Peyer's patch (tissue), 4 donors: ENCODE measurements at regions not wholly inside any gene's neighbourhood (a gene's known extent, or its start where the extent isn't known, plus 50 kb on each side); places are given as distances from the start of the nearest gene placed in this dataset.

ENCODE experiments used
- DNase-seq, 3 donors: peaks; one replicate each; pipeline ENCODE4 v3.0.0-alpha.2; 2017 to 2019
- H3K27ac ChIP-seq, 4 donors: fragments of 200-600 bp; sonication (generic); one replicate each; pipeline ENCODE4 v1.5.1; 2016 to 2019
- H3K27me3 ChIP-seq, 2 donors: fragments of 200-600 bp; sonication (generic); one replicate each; pipeline ENCODE4 v1.5.1; 2019
- H3K36me3 ChIP-seq, 3 donors: fragments of 200-600 bp; sonication (generic); one replicate each; pipeline ENCODE4 v1.5.1; 2016 to 2019
- H3K4me1 ChIP-seq, 4 donors: fragments of 200-600 bp; sonication (generic); one replicate each; pipeline ENCODE4 v1.5.1; 2016 to 2019
- H3K4me3 ChIP-seq, 4 donors: fragments of 200-600 bp; sonication (generic); 1 replicate in 3 of 4; 2 replicates in 1 of 4; pipeline ENCODE4 v1.5.1; 2016 to 2019; ENCODE audit warnings: mild to moderate bottlenecking in 1 of 4
- H3K9me3 ChIP-seq, 4 donors: fragments of 200-600 bp; sonication (generic); one replicate each; pipeline ENCODE4 v1.5.1; 2016 to 2019; ENCODE audit warnings: mild to moderate bottlenecking in 1 of 4
- POLR2A ChIP-seq, 2 donors: fragments of 450-650 bp; IDR thresholded peaks; one replicate each; pipeline ENCODE4 v1.5.1; 2017; ENCODE audit warnings: antibody characterized with exemption in 2 of 2, mild to moderate bottlenecking in 2 of 2, moderate library complexity in 2 of 2
- TF ChIP-seq, protein P1 (sequence below), 6 experiments: fragments of 450-650 bp in 4 of 6; fragments of 200-600 bp in 2 of 6; sonication (generic) in 1 of 6; IDR thresholded peaks; one replicate each; pipeline ENCODE4 v1.5.1; 2017 to 2019; ENCODE audit warnings: antibody characterized with exemption in 6 of 6, mild to moderate bottlenecking in 3 of 6, moderate library complexity in 1 of 6

DNA sequence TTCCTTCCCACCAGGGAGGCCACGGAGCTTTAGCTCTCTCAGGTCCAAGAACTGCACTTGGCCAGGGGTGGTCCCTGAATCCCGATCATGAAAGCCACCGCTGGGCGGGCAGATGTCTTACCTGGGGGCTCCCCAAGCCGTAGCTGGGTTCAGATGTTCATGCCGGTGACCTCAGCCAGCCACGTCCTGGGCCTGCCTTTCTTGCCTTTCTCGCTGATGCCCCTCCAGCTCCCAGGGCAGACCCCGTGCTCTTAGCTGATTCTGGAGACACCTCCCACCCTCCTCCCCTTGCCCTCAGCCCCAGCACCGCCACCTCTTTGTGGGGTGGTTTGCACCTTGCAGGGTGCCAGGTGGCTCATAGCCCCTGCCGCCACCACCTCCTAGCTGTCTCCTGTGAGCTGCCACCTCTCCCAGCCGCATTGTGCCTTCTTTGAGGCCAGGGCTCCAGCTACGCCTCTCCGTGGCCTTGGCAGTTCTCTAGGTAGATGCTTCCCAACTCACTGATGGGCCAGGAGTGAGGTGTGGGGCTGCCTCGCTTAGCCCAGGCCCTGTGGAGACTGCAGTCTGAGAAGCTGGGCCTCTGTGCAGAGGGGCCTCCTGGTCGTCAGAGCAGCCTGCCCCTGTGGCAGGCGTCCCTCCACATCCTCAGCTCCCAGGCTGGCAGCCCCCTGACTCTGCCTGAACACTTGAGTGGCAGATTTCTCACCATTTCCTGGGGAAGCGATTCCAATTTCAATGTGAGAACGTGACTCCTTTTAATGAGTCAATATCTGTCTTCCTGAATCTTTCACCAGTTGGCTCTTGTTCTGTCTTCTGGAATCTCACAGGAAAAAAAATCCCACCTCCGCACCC is 97.6 kb upstream of the B3GAT1 start:
- Histone ChIP-seq H3K4me3 (no peak overlapping the region), H3K9me3 (no peaks in the 10 kb centered on the region), H3K27ac (no peak overlapping the region), H3K36me3 (no peaks in the 10 kb centered on the region), H3K4me1 (peaks cover 0 to under 1% (median 0%) of the 10 kb centered on the region in 4 donors), H3K27me3 (no peaks in the 10 kb centered on the region)
- TF ChIP-seq, protein P1, sequence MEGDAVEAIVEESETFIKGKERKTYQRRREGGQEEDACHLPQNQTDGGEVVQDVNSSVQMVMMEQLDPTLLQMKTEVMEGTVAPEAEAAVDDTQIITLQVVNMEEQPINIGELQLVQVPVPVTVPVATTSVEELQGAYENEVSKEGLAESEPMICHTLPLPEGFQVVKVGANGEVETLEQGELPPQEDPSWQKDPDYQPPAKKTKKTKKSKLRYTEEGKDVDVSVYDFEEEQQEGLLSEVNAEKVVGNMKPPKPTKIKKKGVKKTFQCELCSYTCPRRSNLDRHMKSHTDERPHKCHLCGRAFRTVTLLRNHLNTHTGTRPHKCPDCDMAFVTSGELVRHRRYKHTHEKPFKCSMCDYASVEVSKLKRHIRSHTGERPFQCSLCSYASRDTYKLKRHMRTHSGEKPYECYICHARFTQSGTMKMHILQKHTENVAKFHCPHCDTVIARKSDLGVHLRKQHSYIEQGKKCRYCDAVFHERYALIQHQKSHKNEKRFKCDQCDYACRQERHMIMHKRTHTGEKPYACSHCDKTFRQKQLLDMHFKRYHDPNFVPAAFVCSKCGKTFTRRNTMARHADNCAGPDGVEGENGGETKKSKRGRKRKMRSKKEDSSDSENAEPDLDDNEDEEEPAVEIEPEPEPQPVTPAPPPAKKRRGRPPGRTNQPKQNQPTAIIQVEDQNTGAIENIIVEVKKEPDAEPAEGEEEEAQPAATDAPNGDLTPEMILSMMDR (IDR thresholded peaks at IDR 0.05): no peak
- no peak for TF ChIP-seq POLR2A (IDR thresholded peaks at IDR 0.05)
- peak; percentile 4 to 36 (median 30) for DNase-seq

DNA sequence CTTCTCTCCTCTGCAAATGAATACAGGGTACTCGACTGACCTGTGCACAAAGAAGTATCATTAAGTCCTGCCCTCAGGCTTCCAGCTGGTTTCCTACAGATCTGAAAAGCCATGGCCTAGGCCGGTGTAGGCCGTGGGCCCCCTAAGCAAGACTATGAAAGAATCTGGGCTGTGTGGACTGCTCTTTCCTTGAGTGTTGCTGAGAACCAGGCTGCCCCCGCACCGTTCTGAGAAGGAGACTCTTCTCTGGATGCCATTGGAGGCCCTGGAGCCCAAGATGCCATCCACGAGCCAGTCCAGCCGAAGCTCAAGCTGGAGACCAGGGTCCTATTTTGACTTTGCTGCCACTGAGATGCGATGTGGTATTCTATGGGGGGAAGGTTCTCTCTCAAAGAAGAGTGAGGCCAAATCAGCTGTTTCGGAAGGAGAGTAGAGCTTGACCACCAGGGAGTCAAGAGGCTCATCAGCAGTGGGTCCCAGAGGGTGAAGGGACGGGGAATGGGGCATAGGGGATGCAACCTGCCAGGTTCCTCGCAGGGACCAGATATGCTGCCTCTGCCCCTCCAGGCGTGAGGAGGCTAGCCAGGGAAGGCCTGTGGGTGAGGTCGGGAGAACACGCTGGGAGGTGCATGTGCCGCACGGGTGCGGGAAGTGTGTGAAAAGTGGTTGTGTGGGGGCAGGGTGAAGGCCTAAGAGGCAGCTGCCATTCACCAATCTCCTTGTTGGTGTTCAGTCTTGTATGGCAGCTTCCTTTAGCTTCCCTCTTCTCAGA is 96.4 kb upstream of the B3GAT1 start:
- H3K27me3 ChIP-seq: no peaks in the 10 kb centered on the region
- no peak for TF ChIP-seq POLR2A (IDR thresholded peaks at IDR 0.05)
- TF ChIP-seq, protein P1 (IDR thresholded peaks at IDR 0.05): no peak
- DNase-seq: peak; percentile 9 to 38 (median 36)

DNA sequence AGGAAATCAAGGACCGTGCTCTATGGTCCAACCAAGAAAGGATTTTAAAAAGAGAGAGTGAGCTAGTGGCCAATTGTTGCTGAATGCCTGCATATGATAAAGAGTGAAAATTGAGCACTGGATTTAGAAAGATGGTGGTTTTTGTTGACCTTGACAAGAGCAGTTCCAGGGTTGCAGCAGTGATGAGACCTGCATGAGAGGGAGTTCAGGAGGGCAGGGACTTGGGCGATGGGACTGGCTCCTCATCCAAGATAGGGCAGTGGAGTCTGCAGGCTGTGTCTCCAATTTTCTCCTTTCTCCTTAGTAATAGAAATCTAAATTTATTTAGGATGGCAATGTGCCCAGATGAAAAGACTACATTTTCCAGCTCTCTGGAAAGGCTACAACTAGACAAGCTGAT is 94.0 kb upstream of the B3GAT1 start:
- TF ChIP-seq, protein P1 (IDR thresholded peaks at IDR 0.05): no peak
- TF ChIP-seq POLR2A (IDR thresholded peaks at IDR 0.05): no peak
- H3K9me3 ChIP-seq: no peaks in the 10 kb centered on the region
- DNase-seq: peak in 1 of 3 donors; percentile 10
- no peak overlapping the region for H3K4me3 ChIP-seq
- H3K27me3 ChIP-seq: no peaks in the 10 kb centered on the region
- no peaks in the 10 kb centered on the region for H3K36me3 ChIP-seq
- H3K27ac ChIP-seq: no peak overlapping the region
- no peaks in the 10 kb centered on the region for H3K4me1 ChIP-seq

More for the DNA sequence above, 96.4 kb upstream of the B3GAT1 start:
- no peaks in the 10 kb centered on the region for H3K36me3 ChIP-seq
- no peaks in the 10 kb centered on the region for H3K9me3 ChIP-seq
- H3K4me1 ChIP-seq: no peaks in the 10 kb centered on the region
- no peak overlapping the region for H3K4me3 ChIP-seq
- no peak overlapping the region for H3K27ac ChIP-seq

DNA sequence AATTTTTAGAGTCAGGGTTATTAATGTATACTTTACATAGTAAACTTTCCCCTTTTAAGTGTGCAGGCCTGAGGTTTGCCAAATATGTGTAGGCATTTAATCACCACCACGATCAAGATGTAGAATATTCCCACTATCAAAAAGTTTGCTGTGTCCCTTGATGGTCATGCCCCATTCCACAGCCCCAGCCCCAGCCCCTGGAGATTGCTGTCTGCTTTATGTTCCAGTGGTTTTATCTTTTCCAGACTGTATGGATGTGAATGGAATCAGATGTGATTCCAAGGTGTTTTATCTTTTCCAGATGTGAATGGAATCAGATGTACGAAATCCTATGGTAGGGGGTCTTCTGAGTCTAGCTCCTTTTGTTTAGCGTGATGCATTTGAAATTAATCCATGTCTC is 93.1 kb upstream of the B3GAT1 start:
- no peaks in the 10 kb centered on the region for H3K36me3 ChIP-seq

DNA sequence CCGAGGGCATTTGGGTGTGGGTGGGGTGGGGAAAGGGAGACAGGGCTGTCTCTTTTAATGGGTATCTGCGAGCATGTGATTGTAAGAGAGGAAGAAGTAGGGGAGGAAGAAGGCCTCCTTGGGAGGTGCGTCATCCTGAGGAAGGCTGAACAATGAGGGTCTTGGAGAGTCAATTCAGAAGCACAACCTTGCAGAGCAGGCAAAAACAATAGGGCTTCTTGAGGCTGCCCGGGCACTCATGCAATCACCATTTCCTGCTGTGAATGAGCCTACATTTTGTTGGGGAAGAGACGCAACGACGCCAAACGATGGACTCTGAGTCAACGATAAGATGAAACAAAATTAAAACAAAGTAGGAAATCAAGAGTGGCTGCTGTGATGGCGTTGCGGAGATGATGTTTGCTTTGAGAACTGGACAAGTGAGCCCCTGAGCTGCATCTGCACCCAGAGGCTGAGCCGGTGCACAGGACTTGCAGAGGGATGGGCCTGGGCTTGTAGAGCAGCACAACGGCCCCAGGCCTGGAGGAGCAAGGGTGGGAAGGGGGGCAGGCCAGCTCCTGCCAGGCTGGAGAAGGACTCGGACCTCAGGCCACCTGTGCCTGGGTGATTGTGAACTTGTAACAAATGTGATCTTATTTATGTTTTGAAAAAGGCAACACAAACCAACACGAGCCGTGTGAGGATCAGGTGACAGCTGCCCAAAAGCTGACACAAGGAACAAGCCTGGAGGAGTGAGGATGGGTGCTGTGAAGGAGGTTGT is 92.3 kb upstream of the B3GAT1 start:
- Histone ChIP-seq H3K27ac (no peak overlapping the region), H3K4me1 (no peaks in the 10 kb centered on the region), H3K9me3 (no peaks in the 10 kb centered on the region), H3K27me3 (no peaks in the 10 kb centered on the region), H3K36me3 (no peaks in the 10 kb centered on the region), H3K4me3 (no peak overlapping the region)
- TF ChIP-seq, protein P1 (IDR thresholded peaks at IDR 0.05): no peak
- TF ChIP-seq POLR2A (IDR thresholded peaks at IDR 0.05): no peak
- peak; percentile 1 to 32 (median 29) for DNase-seq

More for the DNA sequence above, 93.1 kb upstream of the B3GAT1 start:
- peak in 1 of 3 donors; percentile 11 for DNase-seq
- Histone ChIP-seq H3K27ac (no peak overlapping the region), H3K9me3 (no peaks in the 10 kb centered on the region), H3K27me3 (no peaks in the 10 kb centered on the region), H3K4me3 (no peak overlapping the region), H3K4me1 (no peaks in the 10 kb centered on the region)
- TF ChIP-seq POLR2A (IDR thresholded peaks at IDR 0.05): no peak
- TF ChIP-seq, protein P1 (IDR thresholded peaks at IDR 0.05): no peak
